GM19452 (cell line): ENCODE measurements at regions not wholly inside any gene's neighbourhood (a gene's known extent, or its start where the extent isn't known, plus 50 kb on each side); places are given as distances from the start of the nearest gene placed in this dataset.
"Not testable (repeated sequence)": the region's sequence is repeated elsewhere in the genome, so short reads cannot be mapped to it uniquely, and the experiment has no call there.

Experiments used
- ATAC-seq: cut with Tn5 transposase; IDR thresholded peaks from one replicate; pipeline ENCODE4 v1.9.1; 2021; ENCODE audit not compliant: unreplicated experiment

DNA sequence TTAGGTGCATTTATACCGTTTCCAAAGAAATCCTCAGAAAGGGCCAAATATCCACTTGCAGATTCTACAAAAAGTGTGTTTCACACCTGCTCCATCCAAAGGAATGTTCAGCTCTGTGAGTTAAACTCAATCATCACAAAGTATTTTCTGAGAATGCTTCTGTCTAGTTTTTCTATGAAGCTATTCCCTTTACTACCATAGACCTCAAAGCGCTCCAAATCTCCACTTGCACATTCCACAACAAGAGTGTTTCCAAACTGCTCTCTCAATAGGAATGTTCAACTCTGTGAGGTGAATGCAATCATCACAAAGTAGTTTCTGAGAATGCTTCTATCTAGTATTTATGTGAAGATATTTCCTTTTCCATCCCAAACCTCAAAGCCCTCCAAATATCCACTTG is 412.7 kb upstream of the WSB1 start:
- ATAC-seq: not testable (repeated sequence)

DNA sequence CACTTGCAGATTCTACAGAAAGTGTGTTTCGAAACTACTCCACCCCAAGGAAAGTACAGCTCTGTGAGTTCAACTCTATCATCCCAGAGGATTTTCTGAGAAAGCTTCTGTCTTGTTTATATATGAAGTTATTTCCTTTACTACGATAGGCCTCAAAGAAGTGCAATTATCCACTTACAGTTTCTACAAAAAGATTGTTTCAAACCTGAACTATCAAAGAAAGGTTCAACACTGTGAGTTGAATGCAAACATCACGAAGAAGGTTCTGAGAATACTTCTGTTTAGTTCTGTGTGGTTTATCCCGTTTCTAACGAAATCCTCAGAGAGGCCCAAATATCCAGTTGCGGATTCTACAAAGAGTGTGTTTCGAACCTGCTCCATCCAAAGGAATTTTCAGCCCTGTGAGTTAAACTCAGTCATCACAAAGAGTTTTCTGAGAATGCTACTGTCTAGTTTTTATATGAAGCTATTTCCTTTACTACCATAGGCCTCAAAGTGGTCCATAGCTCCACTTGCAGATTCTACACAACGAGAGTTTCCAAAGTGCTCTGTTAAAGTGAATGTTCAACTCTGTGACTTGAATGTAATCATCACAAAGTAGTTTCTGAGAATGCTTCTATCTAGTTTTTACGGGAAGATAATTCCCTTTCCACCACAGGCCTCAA is 411.7 kb upstream of the WSB1 start:
- ATAC-seq: peak; percentile 68

DNA sequence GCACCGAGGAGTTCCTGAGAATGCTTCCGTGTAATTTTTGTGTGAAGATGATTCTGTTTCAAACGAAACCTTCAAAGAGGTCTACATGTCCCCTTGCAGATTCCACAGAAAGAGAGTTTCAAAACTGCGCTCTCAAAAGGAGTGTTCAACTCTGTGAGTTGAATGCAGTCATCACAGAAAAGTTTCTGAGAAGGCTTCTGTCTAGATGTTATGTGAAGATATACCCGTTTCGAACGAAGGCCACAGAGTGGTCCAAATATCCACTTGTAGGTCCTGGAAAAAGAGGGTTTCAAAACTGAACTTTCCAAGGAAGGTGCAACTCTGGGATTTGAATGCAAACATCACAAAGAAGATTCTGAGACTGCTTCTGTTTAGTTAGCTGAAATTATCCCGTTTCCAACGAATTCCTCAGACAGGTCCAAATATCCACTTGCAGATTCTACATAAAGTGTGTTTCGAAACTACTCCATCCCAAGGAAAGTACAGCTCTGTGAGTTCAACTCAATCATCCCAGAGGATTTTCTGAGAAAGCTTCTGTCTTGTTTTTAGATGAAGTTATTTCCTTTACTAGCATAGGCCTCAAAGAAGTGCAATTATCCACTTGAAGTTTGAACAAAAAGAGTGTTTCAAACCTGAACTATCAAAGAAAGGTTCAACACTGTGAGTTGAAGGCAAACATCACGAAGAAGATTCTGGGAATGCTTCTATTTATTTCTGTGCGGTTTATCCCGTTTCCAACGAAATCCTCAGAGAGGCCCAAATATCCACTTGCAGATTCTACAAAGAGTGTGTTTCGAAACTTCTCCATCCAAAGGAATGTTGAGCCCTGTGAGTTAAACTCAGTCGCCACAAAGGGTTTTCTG is 409.8 kb upstream of the WSB1 start:
- ATAC-seq: not testable (repeated sequence)

DNA sequence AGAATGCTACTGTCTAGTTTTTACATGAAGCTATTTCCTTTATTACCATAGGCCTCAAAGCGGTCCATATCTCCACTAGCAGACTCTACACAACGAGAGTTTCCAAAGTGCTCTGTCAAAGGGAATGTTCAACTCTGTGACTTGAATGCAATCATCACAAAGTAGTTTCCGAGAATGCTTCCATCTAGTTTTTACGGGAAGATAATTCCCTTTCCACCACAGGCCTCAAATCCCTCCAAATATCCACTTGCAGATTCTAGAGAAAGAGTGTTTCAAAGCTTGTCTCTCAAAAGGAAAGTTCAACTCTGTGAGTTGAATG is 409.2 kb upstream of the WSB1 start:
- not testable (repeated sequence) for ATAC-seq

DNA sequence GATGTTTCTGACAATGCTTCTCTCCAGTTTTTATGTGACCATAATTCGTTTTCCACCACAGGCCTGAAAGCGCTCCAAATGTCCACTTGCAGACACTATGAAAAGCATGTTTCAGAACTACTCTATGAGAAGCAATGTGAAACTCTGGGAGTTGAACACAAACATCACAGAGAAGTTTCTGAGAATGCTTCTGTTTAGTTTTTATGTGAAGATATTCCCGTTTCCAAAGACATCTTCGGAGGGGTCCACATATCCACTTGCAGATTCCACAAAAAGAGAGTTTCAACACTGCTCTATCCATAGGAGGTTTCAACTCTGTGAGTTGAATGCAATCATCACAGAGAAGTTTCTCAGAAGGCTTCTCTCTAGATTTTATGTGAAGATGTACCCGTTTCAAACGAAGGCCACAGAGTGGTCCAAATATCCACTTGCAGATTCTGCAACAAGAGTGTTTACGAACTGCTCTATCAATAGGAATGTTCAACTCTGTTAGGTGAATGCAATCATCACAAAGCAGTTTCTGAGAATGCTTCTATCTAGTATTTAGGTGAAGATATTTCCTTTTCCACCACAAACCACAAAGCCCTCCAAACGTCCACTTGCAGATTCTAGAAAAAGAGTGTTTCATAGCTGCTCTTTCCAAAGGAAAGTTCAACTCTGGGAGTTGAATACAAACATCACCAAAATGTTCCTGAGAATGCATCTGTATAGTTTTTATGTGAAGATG is 408.5 kb upstream of the WSB1 start:
- not testable (repeated sequence) for ATAC-seq
